ENCODE measurements at regions not wholly inside any gene's neighbourhood (a gene's known extent, or its start where the extent isn't known, plus 50 kb on each side); places are given as distances from the start of the nearest gene placed in this dataset.

DNA sequence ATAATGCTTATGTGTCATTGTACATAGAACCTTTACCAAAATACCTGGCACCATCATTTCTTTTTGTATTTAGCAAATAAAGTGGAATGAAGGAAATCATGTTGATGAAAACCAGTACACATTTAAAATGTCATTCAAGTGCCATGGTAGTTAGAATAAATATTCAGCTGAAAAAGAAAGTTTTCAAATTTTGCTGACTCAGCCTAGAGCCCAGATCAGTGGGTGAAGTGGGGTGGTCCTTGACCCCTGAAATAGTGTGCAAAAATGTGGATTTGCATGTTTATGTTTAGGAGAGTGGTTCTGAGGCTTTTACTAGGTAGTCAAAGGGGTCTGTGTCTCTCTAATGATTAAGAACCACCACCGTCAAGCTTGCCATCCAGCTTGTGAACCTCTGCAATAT is 418.7 kb downstream of the ETNK1 start:
- Histone ChIP-seq H4K20me1 (ENCODE audit: control insufficient read depth, extremely low read depth, insufficient read depth, low read length) (no peaks in the 10 kb centered on the region), H3K79me2 (ENCODE audit: control insufficient read depth, insufficient read depth, low read length) (no peaks in the 10 kb centered on the region), H3K27me3 (ENCODE audit: control insufficient read depth, extremely low read depth, insufficient read depth, low read length) (no peaks in the 10 kb centered on the region), H3K9me3 (ENCODE audit: control insufficient read depth, low read depth, low read length) (no peaks in the 10 kb centered on the region), H3K4me2 (ENCODE audit: control insufficient read depth, extremely low read depth, insufficient read depth, low read depth, low read length) (no peak overlapping the region), H3K4me1 (ENCODE audit: control insufficient read depth, extremely low read depth, insufficient read depth, low read length) (no peaks in the 10 kb centered on the region), H3K9me1 (ENCODE audit: control insufficient read depth, extremely low read depth, insufficient read depth, low read length) (no peaks in the 10 kb centered on the region), H2AFZ (ENCODE audit: control insufficient read depth, low read length) (no peak overlapping the region), H3K27ac (ENCODE audit: control insufficient read depth, insufficient read depth, low read length) (no peak overlapping the region), H3K9ac (ENCODE audit: control insufficient read depth, extremely low read depth, insufficient read depth, low read length) (no peak overlapping the region), H3K4me3 (ENCODE audit: control insufficient read depth in 2 of 3, extremely low read depth in 1 of 3, insufficient read depth in 2 of 3, low read depth in 1 of 3, low read length in 3 of 3) (no peak overlapping the region), H3K36me3 (ENCODE audit: control insufficient read depth in 2 of 2, extremely low read depth in 1 of 2, insufficient read depth in 2 of 2, low read length in 2 of 2) (no peaks in the 10 kb centered on the region)
- TF ChIP-seq, protein P1, sequence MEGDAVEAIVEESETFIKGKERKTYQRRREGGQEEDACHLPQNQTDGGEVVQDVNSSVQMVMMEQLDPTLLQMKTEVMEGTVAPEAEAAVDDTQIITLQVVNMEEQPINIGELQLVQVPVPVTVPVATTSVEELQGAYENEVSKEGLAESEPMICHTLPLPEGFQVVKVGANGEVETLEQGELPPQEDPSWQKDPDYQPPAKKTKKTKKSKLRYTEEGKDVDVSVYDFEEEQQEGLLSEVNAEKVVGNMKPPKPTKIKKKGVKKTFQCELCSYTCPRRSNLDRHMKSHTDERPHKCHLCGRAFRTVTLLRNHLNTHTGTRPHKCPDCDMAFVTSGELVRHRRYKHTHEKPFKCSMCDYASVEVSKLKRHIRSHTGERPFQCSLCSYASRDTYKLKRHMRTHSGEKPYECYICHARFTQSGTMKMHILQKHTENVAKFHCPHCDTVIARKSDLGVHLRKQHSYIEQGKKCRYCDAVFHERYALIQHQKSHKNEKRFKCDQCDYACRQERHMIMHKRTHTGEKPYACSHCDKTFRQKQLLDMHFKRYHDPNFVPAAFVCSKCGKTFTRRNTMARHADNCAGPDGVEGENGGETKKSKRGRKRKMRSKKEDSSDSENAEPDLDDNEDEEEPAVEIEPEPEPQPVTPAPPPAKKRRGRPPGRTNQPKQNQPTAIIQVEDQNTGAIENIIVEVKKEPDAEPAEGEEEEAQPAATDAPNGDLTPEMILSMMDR (optimal IDR thresholded peaks at IDR 0.05 in 1 of 3, IDR thresholded peaks at IDR 0.05 in 1 of 3, conservative IDR thresholded peaks at IDR 0.05 in 1 of 3; ENCODE audit: extremely low read depth in 1 of 3, insufficient read depth in 2 of 3, low read length in 3 of 3) = no peak
- TF ChIP-seq EZH2 (IDR thresholded peaks at IDR 0.05; ENCODE audit: low read length) = no peak
- DNase-seq (ENCODE audit: low read depth, low spot score) (no peak), FAIRE-seq (no peak)
- dilution Hi-C loops (cut with MboI; ENCODE audit: extremely low pct_ligation_motif_present, low sequenced_read_pairs) = no loop called here

DNA sequence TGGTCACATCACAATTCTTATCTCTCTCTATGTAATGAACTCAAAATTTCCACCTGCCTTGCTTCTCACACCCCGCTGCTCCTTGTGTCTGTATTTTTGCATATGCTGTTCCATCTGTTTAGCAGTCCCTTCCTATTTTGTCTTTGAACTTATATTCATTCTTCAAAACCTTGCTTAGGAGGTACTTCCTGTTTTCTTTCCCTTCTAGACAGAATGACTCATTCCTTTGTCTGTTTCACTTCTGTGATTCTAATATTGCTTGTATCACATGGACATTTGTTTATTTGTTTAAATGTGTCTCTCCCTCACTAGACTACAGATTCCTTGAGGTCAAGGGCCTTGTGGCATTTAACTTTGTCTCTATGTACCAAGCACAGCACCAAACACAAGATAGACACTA is 424.2 kb downstream of the ETNK1 start:
- Histone ChIP-seq H3K4me3 (ENCODE audit: control insufficient read depth in 2 of 3, extremely low read depth in 1 of 3, insufficient read depth in 2 of 3, low read depth in 1 of 3, low read length in 3 of 3) (no peak overlapping the region), H3K9ac (ENCODE audit: control insufficient read depth, extremely low read depth, insufficient read depth, low read length) (no peak overlapping the region), H3K4me2 (ENCODE audit: control insufficient read depth, extremely low read depth, insufficient read depth, low read depth, low read length) (no peak overlapping the region), H3K9me1 (ENCODE audit: control insufficient read depth, extremely low read depth, insufficient read depth, low read length) (no peaks in the 10 kb centered on the region), H2AFZ (ENCODE audit: control insufficient read depth, low read length) (peak overlapping the region; percentile 50), H3K27me3 (ENCODE audit: control insufficient read depth, extremely low read depth, insufficient read depth, low read length) (no peaks in the 10 kb centered on the region), H3K27ac (ENCODE audit: control insufficient read depth, insufficient read depth, low read length) (no peak overlapping the region), H4K20me1 (ENCODE audit: control insufficient read depth, extremely low read depth, insufficient read depth, low read length) (no peaks in the 10 kb centered on the region), H3K9me3 (ENCODE audit: control insufficient read depth, low read depth, low read length) (no peaks in the 10 kb centered on the region), H3K4me1 (ENCODE audit: control insufficient read depth, extremely low read depth, insufficient read depth, low read length) (peaks cover 5% of the 10 kb centered on the region), H3K79me2 (ENCODE audit: control insufficient read depth, insufficient read depth, low read length) (no peaks in the 10 kb centered on the region), H3K36me3 (ENCODE audit: control insufficient read depth in 2 of 2, extremely low read depth in 1 of 2, insufficient read depth in 2 of 2, low read length in 2 of 2) (no peaks in the 10 kb centered on the region)
- dilution Hi-C loops (cut with MboI; ENCODE audit: extremely low pct_ligation_motif_present, low sequenced_read_pairs) = no loop called here
- no peak for DNase-seq (ENCODE audit: low read depth, low spot score)
- no peak for TF ChIP-seq EZH2 (IDR thresholded peaks at IDR 0.05; ENCODE audit: low read length)
- TF ChIP-seq, protein P1 (optimal IDR thresholded peaks at IDR 0.05 in 1 of 3, IDR thresholded peaks at IDR 0.05 in 1 of 3, conservative IDR thresholded peaks at IDR 0.05 in 1 of 3; ENCODE audit: extremely low read depth in 1 of 3, insufficient read depth in 2 of 3, low read length in 3 of 3) = no peak
- FAIRE-seq = peak; percentile 26

All from keratinocyte (primary cell).